Endothelial cell (in vitro differentiated cells): ENCODE measurements at regions not wholly inside any gene's neighbourhood (a gene's known extent, or its start where the extent isn't known, plus 50 kb on each side); places are given as distances from the start of the nearest gene placed in this dataset.

Experiments used
- DNase-seq: peaks from one replicate; pipeline ENCODE4 v3.0.0; 2021; ENCODE audit warnings: low spot score
- H3K27ac Mint-ChIP-seq: one replicate; pipeline ENCODE4 v1.8.0; 2021; ENCODE audit warnings: mixed read lengths, inconsistent platforms; ENCODE audit not compliant: unreplicated experiment
- H3K27me3 Mint-ChIP-seq: one replicate; pipeline ENCODE4 v1.8.0; 2021; ENCODE audit warnings: mild to moderate bottlenecking, moderate library complexity, mixed read lengths, inconsistent platforms; ENCODE audit not compliant: unreplicated experiment
- H3K36me3 Mint-ChIP-seq: one replicate; pipeline ENCODE4 v1.8.0; 2021; ENCODE audit warnings: mild to moderate bottlenecking, low read depth, mixed read lengths, inconsistent platforms; ENCODE audit not compliant: unreplicated experiment
- H3K4me1 Mint-ChIP-seq: one replicate; pipeline ENCODE4 v1.8.0; 2021; ENCODE audit warnings: mild to moderate bottlenecking, mixed read lengths, inconsistent platforms; ENCODE audit not compliant: unreplicated experiment
- H3K4me3 Mint-ChIP-seq: one replicate; pipeline ENCODE4 v1.8.0; 2021; ENCODE audit warnings: mild to moderate bottlenecking, mixed read lengths, inconsistent platforms; ENCODE audit not compliant: unreplicated experiment
- H3K9me3 Mint-ChIP-seq: one replicate; pipeline ENCODE4 v1.8.0; 2021; ENCODE audit warnings: mixed read lengths, inconsistent platforms; ENCODE audit not compliant: unreplicated experiment
- TF ChIP-seq, protein P1 (sequence below): fragments of 200-600 bp; sonication (generic); IDR thresholded peaks from one replicate; pipeline ENCODE4 v1.5.0; 2021; ENCODE audit warnings: antibody characterized with exemption; ENCODE audit not compliant: unreplicated experiment

DNA sequence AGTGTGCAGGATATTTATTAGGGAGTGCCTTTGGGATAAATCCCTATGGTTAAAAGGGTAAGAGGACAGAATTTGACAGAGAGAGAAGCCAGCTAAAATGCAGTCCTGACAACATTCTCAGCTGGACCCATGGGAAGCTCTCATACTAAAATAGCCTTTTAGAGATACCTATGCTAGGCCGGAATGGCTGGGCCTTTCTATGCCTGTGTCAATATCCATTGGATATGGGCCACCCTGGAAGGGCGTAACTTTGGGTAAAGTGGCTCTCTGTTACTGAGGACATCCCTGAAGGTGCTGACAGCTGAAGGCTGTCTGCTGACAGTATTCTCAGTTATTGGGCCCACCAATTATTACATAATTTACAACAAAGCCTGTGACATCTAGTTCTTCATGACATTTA is 613.0 kb upstream of the B3GALT2 start:
- TF ChIP-seq, protein P1, sequence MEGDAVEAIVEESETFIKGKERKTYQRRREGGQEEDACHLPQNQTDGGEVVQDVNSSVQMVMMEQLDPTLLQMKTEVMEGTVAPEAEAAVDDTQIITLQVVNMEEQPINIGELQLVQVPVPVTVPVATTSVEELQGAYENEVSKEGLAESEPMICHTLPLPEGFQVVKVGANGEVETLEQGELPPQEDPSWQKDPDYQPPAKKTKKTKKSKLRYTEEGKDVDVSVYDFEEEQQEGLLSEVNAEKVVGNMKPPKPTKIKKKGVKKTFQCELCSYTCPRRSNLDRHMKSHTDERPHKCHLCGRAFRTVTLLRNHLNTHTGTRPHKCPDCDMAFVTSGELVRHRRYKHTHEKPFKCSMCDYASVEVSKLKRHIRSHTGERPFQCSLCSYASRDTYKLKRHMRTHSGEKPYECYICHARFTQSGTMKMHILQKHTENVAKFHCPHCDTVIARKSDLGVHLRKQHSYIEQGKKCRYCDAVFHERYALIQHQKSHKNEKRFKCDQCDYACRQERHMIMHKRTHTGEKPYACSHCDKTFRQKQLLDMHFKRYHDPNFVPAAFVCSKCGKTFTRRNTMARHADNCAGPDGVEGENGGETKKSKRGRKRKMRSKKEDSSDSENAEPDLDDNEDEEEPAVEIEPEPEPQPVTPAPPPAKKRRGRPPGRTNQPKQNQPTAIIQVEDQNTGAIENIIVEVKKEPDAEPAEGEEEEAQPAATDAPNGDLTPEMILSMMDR: no peak
- Mint-ChIP-seq H3K9me3 (no peaks in the 10 kb centered on the region), H3K36me3 (no peaks in the 10 kb centered on the region), H3K4me3 (no peak overlapping the region), H3K4me1 (no peaks in the 10 kb centered on the region), H3K27me3 (peaks cover 1% of the 10 kb centered on the region), H3K27ac (no peak overlapping the region)
- DNase-seq: no peak

DNA sequence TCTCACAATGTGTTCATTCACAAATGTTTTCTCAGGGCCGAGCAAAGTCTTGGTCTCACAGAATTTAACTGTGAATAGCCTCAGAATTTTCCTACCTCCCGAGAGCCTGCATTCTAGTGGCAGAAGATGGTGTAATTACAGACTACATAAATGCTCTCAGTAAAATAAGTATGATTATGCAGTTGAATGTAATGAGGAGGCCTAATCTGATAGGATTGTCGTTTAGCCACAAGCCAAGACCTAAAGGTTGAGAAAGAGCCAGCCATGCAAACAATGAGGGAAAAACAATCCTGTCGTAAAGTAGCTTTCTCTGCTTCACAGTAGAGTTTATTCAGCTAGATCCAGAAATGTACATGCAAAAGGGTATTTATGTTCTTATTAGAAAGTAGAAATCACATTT is 607.8 kb upstream of the B3GALT2 start:
- Mint-ChIP-seq H3K36me3 (no peaks in the 10 kb centered on the region), H3K27ac (no peak overlapping the region), H3K9me3 (no peaks in the 10 kb centered on the region), H3K4me1 (no peaks in the 10 kb centered on the region), H3K27me3 (no peaks in the 10 kb centered on the region), H3K4me3 (no peak overlapping the region)
- TF ChIP-seq, protein P1: no peak
- no peak for DNase-seq

DNA sequence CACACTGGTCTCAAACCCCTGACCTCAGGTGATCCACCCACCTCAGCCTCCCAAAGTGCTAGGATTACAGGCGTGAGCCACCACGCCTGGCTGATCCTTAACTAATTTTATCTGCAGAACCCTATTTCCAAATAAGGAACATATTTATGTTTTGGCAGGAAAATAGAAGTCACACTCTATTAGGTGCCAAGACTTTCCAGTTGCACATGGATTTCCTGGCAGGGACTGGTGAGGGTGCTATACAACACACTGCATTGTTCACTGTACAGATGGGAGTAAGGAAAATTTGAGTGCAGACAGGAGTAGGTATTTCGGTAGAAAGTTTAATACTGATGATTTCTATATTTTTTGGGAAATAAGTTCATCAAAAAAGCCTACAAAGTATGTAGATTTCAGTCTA is 605.3 kb upstream of the B3GALT2 start:
- Mint-ChIP-seq H3K4me3 (no peak overlapping the region), H3K27ac (no peak overlapping the region), H3K9me3 (no peaks in the 10 kb centered on the region), H3K4me1 (no peaks in the 10 kb centered on the region), H3K27me3 (peaks cover 3% of the 10 kb centered on the region), H3K36me3 (no peaks in the 10 kb centered on the region)
- no peak for DNase-seq
- TF ChIP-seq, protein P1: no peak

DNA sequence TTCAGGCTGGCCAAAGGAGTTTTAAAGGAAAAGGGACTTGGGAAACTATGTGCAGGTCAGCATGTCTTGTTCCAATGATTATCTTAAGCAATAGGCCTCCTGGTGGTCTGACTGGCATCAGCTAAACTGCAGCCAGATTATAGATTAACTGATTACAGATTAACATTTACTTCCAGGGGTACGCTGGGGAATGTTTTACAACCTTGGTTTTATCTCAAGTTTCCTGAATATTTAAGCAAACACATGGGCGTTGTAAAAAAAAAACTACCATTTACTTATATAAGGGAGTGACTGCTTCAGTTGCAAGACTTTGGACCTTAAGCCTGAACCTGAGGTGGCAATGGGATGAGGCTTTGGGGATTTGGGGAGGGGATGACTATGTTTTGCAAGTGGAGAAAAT is 600.6 kb upstream of the B3GALT2 start:
- H3K27me3 Mint-ChIP-seq: peaks cover 3% of the 10 kb centered on the region
- H3K27ac Mint-ChIP-seq: no peak overlapping the region
- TF ChIP-seq, protein P1: no peak
- no peaks in the 10 kb centered on the region for H3K4me1 Mint-ChIP-seq
- no peaks in the 10 kb centered on the region for H3K9me3 Mint-ChIP-seq
- H3K36me3 Mint-ChIP-seq: no peaks in the 10 kb centered on the region
- DNase-seq: no peak
- H3K4me3 Mint-ChIP-seq: no peak overlapping the region

DNA sequence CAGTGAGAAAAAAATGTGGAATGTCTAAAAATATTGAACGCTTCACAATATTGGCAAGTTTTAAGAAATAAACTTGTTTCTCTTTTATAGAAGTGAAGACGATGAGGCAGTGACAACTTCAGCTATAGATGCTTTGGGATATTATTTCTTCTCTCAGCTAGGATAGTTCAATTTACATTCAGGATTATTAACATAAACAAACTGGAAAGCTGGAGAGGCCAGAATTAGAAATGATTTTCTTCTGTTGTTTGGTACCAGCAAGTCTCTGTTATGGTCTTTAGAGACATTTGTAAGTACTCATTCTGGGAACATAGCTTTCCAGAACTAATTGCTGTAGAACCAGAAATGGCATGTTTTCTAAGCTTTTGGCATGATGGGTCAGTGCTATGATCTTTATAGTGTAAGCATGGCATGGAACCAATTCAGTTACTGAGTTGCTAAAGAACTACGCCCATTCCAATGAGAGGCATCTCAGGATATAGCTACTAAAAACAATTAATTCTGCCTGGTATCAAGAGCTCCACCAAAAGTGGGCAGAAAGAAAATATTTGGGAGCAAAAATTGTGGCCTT is 599.5 kb upstream of the B3GALT2 start:
- Mint-ChIP-seq H3K27ac (no peak overlapping the region), H3K36me3 (no peaks in the 10 kb centered on the region), H3K4me3 (no peak overlapping the region), H3K9me3 (no peaks in the 10 kb centered on the region), H3K27me3 (peaks cover 4% of the 10 kb centered on the region), H3K4me1 (no peaks in the 10 kb centered on the region)
- TF ChIP-seq, protein P1: no peak
- DNase-seq: no peak
